ENCODE measurements at regions not wholly inside any gene's neighbourhood (a gene's known extent, or its start where the extent isn't known, plus 50 kb on each side); places are given as distances from the start of the nearest gene placed in this dataset.

DNA sequence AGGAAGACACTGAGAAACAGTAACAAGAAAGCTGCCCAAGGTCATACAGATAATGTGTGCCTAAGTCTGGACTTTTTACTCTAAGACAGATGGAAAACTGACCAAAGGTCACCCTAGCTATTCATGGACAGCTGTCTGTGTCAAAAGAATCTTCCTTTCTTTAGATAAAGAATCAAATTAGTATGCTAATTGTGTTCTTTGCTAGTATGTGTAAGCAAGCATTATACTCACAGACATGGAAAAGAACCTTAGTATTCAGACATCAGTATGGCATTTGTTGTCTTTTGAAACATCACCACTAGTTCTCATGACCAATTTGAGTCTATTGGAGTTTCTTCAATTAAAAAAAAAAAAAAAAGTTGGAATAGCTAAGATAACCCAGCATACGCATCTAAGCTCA, 91.8 kb upstream of the SOX2 start:
- TF ChIP-seq, protein P1, sequence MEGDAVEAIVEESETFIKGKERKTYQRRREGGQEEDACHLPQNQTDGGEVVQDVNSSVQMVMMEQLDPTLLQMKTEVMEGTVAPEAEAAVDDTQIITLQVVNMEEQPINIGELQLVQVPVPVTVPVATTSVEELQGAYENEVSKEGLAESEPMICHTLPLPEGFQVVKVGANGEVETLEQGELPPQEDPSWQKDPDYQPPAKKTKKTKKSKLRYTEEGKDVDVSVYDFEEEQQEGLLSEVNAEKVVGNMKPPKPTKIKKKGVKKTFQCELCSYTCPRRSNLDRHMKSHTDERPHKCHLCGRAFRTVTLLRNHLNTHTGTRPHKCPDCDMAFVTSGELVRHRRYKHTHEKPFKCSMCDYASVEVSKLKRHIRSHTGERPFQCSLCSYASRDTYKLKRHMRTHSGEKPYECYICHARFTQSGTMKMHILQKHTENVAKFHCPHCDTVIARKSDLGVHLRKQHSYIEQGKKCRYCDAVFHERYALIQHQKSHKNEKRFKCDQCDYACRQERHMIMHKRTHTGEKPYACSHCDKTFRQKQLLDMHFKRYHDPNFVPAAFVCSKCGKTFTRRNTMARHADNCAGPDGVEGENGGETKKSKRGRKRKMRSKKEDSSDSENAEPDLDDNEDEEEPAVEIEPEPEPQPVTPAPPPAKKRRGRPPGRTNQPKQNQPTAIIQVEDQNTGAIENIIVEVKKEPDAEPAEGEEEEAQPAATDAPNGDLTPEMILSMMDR (IDR thresholded peaks at IDR 0.05; ENCODE audit: control insufficient read depth, insufficient read depth, low read depth, low read length, missing control alignments), result no peak
- H3K4me3 ChIP-seq (ENCODE audit: control insufficient read depth, low read depth, low read length), result no peak overlapping the region
- DNase-seq (ENCODE audit: low read depth), result no peak

DNA sequence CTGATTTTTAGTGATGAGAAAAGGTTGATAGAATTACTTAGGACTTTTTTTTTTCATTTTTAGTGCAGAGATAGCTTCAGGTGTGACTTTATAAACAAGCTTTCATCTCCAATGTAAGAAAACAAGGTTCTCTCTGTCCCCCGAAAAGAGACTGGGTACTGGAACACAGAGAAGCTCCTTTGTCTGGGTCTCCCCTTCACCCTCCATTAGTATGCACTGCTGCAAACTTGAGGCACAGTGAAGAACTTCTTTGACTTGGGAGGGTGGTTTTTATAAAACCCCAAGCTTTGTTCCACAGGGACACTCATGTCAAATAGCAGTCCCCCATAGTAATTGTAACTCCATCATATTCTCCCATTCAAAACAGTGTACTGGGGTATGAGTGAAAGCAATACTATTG, 93.5 kb upstream of the SOX2 start:
- TF ChIP-seq, protein P1 (IDR thresholded peaks at IDR 0.05; ENCODE audit: control insufficient read depth, insufficient read depth, low read depth, low read length, missing control alignments), result no peak
- no peak overlapping the region for H3K4me3 ChIP-seq (ENCODE audit: control insufficient read depth, low read depth, low read length)
- DNase-seq (ENCODE audit: low read depth), result no peak

DNA sequence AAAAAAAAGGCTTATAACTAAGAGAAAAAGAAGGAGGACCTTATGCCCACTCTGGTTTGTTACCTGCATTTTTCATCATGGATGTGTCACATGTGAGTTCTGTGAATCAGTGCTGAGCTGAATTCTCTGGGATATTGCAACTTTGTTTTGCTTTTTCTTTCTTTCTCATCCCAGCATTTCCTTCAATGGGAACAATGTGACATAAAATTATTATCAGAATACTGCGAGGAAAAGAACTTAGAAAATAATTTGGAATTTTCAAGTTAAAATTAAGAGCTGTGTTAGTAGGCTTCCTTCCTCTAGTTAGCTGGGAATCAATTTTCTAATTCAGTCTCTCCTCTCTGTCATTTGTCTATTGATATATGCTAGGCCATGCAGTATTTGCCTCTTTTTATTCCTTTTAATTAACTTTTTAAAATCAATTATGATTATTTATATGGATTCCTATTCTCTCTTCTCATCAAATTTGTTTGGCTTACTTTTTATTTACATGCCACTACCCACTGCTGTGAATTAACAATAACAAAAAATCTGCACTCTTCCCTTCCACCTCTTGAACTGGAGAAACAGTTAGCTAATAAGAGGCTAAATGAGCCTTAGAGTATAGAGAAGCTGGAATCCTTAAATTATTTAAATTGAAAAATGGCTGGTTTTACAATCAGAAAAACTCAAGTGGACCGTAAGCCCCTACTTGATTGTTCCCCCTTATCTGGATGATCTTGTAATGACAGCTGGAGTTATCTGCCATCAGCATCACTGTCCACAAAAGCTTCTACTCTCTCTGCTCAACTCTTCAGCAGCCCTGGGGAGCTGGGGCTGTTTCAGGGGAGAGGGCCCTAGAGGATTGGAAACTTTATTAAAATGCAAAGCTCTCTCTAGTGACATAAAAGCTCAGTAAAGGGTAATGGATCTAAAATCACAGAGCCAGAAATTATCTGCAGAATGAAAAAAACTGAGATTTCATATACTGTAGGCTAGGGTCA, 95.3 kb upstream of the SOX2 start:
- DNase-seq (ENCODE audit: low read depth), result no peak
- H3K4me3 ChIP-seq (ENCODE audit: control insufficient read depth, low read depth, low read length), result no peak overlapping the region
- TF ChIP-seq, protein P1 (IDR thresholded peaks at IDR 0.05; ENCODE audit: control insufficient read depth, insufficient read depth, low read depth, low read length, missing control alignments), result no peak

DNA sequence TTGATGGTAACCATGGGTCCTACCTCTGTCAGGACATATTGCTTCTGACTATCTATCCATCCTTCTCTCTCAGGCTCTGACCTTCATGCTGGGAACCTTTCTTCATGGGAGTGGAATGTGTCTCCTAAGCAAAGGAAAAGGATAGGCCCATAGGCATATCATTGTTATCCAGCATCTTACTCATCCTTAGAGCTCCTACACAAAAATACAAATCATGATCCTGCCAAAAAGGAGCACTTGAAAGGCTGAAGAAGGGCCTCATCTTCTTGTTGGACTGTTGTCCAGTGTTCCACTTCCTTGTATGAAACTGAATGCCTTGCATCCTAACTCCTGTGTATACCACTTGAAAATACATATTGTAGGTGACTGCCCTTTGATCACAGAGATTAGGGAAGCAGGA, 96.1 kb upstream of the SOX2 start:
- DNase-seq (ENCODE audit: low read depth), result no peak
- TF ChIP-seq, protein P1 (IDR thresholded peaks at IDR 0.05; ENCODE audit: control insufficient read depth, insufficient read depth, low read depth, low read length, missing control alignments), result no peak

DNA sequence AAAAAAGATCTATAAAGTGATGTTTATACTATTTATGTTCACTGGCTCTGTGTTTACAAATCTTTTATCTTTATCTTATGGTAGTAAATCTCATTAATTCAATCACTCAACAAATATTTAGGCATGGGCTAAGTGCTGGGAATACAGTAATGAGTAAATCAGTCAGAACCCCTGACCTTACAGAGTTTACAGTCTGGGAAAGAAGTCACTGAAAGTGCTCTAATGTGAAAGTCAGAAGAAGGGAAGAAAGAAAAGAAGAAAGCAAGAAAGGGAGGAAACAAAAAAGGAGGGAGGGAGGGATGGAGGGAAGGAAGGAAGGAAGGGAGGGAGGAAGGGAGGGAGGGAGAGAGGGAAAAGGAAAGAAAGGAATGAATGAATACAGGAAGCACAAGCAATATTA, 96.8 kb upstream of the SOX2 start:
- TF ChIP-seq, protein P1 (IDR thresholded peaks at IDR 0.05; ENCODE audit: control insufficient read depth, insufficient read depth, low read depth, low read length, missing control alignments), result no peak
- no peak overlapping the region for H3K4me3 ChIP-seq (ENCODE audit: control insufficient read depth, low read depth, low read length)
- DNase-seq (ENCODE audit: low read depth), result no peak

More for the DNA sequence above, 96.1 kb upstream of the SOX2 start:
- H3K4me3 ChIP-seq (ENCODE audit: control insufficient read depth, low read depth, low read length), result no peak overlapping the region

DNA sequence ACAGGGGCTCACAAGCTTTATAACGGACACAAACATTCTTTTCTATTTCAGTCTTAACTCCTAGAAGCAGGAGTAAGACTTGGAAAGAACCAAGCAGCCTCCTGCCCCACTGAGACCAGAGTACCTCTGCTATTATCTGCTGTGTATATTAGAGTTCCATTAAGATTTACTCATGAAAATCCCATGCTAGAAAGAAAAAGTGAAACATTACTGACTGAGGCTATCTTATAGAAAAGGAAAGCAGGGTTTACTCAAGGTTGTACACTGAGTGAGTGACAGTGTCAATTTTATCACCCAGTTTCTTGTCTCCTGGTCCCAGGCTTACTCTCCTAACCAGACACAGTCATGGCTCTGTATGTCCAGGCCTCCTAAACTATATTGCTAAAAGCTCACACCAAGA, 97.9 kb upstream of the SOX2 start:
- DNase-seq (ENCODE audit: low read depth), result no peak
- TF ChIP-seq, protein P1 (IDR thresholded peaks at IDR 0.05; ENCODE audit: control insufficient read depth, insufficient read depth, low read depth, low read length, missing control alignments), result no peak
- H3K4me3 ChIP-seq (ENCODE audit: control insufficient read depth, low read depth, low read length), result no peak overlapping the region
